ENCODE measurements at regions not wholly inside any gene's neighbourhood (a gene's known extent, or its start where the extent isn't known, plus 50 kb on each side); places are given as distances from the start of the nearest gene placed in this dataset.
"Not testable (repeated sequence)": the region's sequence is repeated elsewhere in the genome, so short reads cannot be mapped to it uniquely, and the experiment has no call there.

DNA sequence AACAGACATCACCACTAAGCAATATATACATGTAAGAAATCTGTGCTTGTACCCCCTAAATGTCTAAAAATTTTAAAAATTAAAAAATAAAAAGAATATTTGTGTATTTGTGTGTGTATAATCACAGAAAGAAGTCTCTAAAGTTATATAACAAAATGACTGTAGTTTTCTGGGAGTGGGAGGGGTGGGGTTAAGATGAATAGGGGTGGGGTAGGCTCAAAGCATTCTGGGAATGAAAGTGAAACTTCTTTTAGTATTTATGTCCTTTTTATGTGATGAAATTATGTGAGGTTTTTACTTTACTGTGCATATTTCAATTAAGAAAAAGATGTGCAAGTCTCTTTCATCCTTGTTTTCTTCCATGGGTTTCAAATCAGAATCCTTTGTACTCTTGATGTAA is 65.3 kb downstream of the FASLG start:
- no peak overlapping the region for H3K9ac ChIP-seq (ENCODE audit: low read depth in 2 of 2, low read length in 2 of 2)
- no peaks in the 10 kb centered on the region for H3K36me3 ChIP-seq
- no peaks in the 10 kb centered on the region for H3K27me3 ChIP-seq
- no peak overlapping the region for H3K27ac ChIP-seq
- DNase-seq, result no peak
- no peaks in the 10 kb centered on the region for H3K4me1 ChIP-seq
- intact Hi-C loops (cut with DNase I), result no loop called here
- no peak overlapping the region for H3K4me3 ChIP-seq
- no peaks in the 10 kb centered on the region for H3K9me3 ChIP-seq
- TF ChIP-seq, protein P1, sequence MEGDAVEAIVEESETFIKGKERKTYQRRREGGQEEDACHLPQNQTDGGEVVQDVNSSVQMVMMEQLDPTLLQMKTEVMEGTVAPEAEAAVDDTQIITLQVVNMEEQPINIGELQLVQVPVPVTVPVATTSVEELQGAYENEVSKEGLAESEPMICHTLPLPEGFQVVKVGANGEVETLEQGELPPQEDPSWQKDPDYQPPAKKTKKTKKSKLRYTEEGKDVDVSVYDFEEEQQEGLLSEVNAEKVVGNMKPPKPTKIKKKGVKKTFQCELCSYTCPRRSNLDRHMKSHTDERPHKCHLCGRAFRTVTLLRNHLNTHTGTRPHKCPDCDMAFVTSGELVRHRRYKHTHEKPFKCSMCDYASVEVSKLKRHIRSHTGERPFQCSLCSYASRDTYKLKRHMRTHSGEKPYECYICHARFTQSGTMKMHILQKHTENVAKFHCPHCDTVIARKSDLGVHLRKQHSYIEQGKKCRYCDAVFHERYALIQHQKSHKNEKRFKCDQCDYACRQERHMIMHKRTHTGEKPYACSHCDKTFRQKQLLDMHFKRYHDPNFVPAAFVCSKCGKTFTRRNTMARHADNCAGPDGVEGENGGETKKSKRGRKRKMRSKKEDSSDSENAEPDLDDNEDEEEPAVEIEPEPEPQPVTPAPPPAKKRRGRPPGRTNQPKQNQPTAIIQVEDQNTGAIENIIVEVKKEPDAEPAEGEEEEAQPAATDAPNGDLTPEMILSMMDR (IDR thresholded peaks at IDR 0.05), result no peak

DNA sequence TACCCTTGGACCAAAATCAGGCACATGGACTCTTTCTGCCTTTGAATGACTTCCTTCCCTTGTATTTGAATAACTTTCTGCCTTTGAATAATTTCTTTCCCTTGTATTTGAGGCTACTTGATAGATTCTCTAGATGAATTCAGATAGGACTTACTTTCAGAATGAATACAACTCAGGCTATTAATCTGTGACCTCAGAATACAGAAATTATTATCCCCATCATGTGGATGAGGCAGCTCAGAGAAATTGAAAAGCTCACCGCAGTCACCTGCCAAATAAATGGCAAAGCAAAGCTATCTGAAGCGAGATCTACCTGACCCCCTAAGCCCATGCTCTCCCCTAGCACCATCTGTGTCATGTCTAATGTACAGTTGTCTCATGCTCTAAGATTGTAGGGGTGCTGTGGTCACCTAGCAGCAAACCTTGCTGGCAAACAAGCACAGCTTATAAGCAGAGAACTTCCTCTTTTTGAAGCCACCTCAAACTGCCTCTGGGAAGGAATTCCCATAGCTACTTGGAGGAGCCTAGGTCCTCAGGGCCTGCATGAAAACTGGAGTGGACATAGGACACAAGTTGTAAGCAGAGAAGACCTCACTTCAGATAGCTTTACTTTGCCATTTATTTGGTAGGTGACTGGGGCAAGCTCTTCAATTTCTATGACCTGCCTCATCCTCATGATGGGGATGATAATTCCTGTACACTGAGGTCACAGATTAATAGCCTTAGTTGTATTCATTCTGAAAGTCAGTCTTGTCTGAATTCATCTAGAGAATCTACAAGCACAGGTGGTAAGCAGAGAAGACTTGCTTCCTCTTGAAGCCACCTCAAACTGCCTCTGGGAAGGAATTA is 66.1 kb downstream of the FASLG start:
- intact Hi-C loops (cut with DNase I), result loop anchor here (5.0 kb wide), 1 partner anchor 273 kb away; no protein-coding TSS in a partner anchor
- Histone ChIP-seq H3K27ac (no peak overlapping the region), H3K4me3 (no peak overlapping the region), H3K4me1 (no peaks in the 10 kb centered on the region), H3K9me3 (no peaks in the 10 kb centered on the region), H3K27me3 (no peaks in the 10 kb centered on the region), H3K36me3 (no peaks in the 10 kb centered on the region), H3K9ac (ENCODE audit: low read depth in 2 of 2, low read length in 2 of 2) (no peak overlapping the region)
- TF ChIP-seq, protein P1 (IDR thresholded peaks at IDR 0.05), result no peak
- no peak for DNase-seq

DNA sequence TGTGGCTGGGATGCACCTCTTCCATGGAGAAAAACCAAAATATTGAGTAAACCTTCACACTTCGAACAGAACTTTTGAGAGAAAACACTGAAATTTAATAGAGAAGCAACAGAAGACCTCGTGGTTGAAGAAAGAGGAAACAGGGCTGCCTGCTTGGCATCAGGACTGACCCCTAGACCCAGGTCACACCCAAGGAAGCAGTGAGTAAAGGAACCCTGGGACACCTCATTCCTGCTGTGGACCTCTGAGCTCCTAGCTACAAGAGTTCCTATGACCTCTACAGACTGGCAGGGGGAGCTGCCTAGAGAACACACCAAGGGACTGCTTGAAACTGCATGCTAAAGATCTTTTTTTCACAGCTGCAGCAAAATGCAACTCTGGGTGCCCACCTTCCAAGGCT is 67.8 kb downstream of the FASLG start:
- no peak overlapping the region for H3K4me3 ChIP-seq
- TF ChIP-seq, protein P1 (IDR thresholded peaks at IDR 0.05), result no peak
- no peak overlapping the region for H3K27ac ChIP-seq
- no peaks in the 10 kb centered on the region for H3K4me1 ChIP-seq
- no peak overlapping the region for H3K9ac ChIP-seq (ENCODE audit: low read depth in 2 of 2, low read length in 2 of 2)
- intact Hi-C loops (cut with DNase I), result loop anchor here (5.0 kb wide), 1 partner anchor 274 kb away; no protein-coding TSS in a partner anchor
- no peaks in the 10 kb centered on the region for H3K9me3 ChIP-seq
- DNase-seq, result no peak
- no peaks in the 10 kb centered on the region for H3K36me3 ChIP-seq
- H3K27me3 ChIP-seq, result no peaks in the 10 kb centered on the region

DNA sequence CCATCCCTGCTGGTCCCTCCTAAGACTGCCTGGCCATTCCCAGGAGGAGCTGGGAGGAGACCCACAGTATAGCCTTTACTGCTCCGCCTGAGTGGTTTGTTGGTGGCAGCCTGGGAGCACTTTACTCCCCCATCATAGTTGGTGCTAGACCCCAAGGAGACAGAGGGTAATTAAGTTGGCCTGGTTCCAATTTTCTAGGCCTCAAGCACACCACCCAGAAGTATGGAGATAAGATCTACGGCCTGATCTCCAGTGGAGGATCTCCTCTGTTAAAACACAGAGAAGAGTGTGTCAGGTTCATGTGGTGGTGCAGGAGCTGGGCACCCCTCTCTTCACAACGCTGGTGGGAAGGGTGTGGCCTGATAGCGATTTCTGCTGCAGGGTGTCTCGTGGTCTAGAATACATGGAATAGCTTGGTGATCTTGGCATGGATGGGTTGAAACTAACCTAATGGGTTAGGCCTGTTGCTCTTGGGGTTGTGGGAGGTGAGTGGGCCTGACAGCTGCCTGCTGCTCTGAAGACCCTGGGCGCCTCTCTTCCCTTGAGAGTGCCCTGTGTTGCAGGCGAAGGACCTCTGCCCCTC is 68.5 kb downstream of the FASLG start:
- no peak for DNase-seq
- intact Hi-C loops (cut with DNase I), result loop anchor here (5.0 kb wide), 1 partner anchor 275 kb away; no protein-coding TSS in a partner anchor
- H3K9me3 ChIP-seq, result no peaks in the 10 kb centered on the region
- H3K4me3 ChIP-seq, result no peak overlapping the region
- TF ChIP-seq, protein P1 (IDR thresholded peaks at IDR 0.05), result no peak
- H3K36me3 ChIP-seq, result no peaks in the 10 kb centered on the region
- no peaks in the 10 kb centered on the region for H3K27me3 ChIP-seq
- no peak overlapping the region for H3K27ac ChIP-seq
- H3K4me1 ChIP-seq, result no peaks in the 10 kb centered on the region
- no peak overlapping the region for H3K9ac ChIP-seq (ENCODE audit: low read depth in 2 of 2, low read length in 2 of 2)

DNA sequence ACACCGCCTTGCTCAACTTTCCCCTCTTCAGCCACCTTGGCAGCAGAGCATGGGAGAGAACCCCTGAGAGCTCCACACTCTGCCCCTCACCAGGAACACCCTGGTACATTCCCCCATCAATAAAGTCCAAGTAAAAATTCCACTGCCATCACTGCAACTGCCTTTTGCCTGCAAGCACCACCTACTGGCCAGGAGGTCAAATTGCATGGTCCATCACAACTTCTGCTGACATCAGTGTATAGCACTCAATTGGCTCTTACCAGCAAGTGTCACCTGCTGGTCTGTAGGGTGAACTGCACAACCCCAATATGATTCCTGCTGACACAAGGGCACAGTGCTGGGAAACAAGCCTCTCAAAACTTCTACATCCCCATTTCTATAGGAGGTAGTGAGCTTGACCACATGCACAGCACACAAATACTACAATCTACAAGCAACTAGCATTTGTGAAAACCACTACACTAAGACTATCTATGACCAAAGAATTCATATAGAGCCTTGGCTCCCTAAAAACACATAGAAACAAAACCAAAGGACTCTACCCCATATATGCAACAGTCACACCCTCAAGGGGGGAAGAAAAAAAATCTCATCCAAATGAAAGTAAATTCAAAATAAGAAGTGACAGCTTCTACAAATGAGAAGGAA is 69.2 kb downstream of the FASLG start:
- Histone ChIP-seq H3K9me3 (no peaks in the 10 kb centered on the region), H3K4me1 (no peaks in the 10 kb centered on the region), H3K4me3 (no peak overlapping the region), H3K27ac (no peak overlapping the region), H3K36me3 (no peaks in the 10 kb centered on the region), H3K9ac (ENCODE audit: low read depth in 2 of 2, low read length in 2 of 2) (no peak overlapping the region), H3K27me3 (no peaks in the 10 kb centered on the region)
- TF ChIP-seq, protein P1 (IDR thresholded peaks at IDR 0.05), result peak; percentile 53
- intact Hi-C loops (cut with DNase I), result loop anchor here (5.0 kb wide), 1 partner anchor 276 kb away; no protein-coding TSS in a partner anchor
- no peak for DNase-seq

DNA sequence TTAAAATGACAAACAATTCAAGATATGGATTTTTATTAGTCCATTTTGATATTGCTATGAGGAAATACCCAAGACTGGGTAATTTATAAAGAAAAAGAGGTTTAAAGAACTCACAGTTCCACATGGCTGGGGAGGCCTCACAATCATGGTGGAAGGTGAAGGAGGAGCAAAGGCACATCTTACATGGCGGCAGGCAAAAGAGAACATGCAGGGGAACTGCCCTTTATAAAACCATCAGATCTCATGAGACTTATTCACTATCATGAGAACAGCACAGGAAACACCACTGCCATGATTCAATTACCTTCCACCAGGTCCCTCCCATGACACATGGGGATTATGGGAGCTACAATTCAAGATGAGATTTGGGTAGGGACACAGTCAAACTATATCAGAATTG is 69.8 kb downstream of the FASLG start:
- not testable (repeated sequence) for H3K27me3 ChIP-seq; H3K9ac ChIP-seq (ENCODE audit: low read depth in 2 of 2, low read length in 2 of 2); H3K9me3 ChIP-seq; H3K4me1 ChIP-seq; H3K27ac ChIP-seq; H3K4me3 ChIP-seq; DNase-seq; H3K36me3 ChIP-seq
- intact Hi-C loops (cut with DNase I), result loop anchor here (5.0 kb wide), 1 partner anchor 276 kb away; no protein-coding TSS in a partner anchor

Measured in colonic mucosa (tissue), 4 donors.